Hematopoietic multipotent progenitor cell treated with erythropoietin and hydrocortisone succinate and interleukin-3 and kit ligand, for 6 days (in vitro differentiated cells): ENCODE measurements at regions not wholly inside any gene's neighbourhood (a gene's known extent, or its start where the extent isn't known, plus 50 kb on each side); places are given as distances from the start of the nearest gene placed in this dataset.
"Not testable (repeated sequence)": the region's sequence is repeated elsewhere in the genome, so short reads cannot be mapped to it uniquely, and the experiment has no call there.

Experiments
- DNase-seq: peaks from one replicate; pipeline ENCODE4 v3.0.0-alpha.2; 2015

DNA sequence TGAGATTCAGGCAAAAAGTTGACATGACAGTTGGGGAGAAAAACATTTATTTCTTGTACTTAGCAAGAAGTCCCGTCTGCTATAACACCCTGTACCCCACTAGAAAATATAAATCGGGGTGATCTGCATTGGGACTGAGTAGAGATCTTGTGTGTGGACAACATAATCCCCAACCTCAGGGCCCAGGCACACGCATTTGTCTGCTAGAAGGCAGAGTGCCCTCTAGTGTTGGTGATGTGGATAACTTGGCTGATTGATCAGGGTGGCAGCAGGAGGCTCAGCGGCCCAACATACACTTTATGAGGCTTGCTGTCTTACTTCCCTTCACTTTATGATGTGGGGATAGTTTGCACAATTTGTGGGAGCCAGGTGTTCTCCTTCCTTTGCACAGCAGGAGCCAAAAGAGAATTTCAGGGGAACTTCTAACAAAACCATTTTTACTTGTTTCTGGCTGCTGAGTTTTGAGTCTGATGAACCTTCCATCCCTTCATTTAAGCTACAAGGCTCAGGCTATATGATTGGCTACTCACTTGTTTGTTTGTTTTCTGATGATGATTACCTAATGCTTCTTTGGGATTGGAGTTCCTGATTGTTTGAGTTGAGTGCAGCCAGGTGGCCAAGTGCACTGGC lies 263.2 kb downstream of the DMAC1 start:
- DNase-seq, result peak; percentile 81

DNA sequence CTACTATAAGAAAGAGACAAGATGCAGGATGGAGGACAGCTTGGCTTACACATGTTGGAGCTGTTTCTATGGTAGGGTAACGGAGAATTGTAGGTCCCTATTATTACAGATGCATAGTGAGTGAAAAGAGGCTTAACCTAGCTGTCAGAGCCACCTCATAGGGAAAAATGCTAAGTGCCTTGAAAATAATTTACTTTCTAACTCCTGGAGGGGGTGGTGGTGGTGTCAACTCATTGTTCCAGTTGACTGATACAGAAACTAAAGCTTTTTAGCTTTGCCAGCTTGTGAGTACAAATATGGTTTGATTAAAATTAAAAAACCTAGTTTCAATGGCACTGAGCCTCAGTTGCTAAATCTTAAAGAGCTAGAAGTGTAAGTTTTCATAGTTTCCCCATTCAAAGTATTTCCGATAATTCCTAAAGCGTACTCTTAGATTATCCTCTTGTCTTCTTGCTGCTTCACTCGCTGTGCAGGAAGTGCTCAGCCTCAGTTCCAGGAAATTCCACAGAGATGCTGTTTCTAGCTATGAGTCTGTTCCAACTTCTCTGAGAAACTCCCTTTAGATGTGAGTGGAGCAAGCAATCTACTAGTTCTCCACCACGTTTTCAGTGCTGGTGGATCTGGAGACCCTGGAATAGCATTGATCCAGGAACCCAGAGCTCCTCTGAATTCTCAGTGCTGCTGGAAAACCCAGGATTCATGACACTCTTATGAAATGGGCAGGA lies 265.2 kb downstream of the DMAC1 start:
- no peak for DNase-seq

DNA sequence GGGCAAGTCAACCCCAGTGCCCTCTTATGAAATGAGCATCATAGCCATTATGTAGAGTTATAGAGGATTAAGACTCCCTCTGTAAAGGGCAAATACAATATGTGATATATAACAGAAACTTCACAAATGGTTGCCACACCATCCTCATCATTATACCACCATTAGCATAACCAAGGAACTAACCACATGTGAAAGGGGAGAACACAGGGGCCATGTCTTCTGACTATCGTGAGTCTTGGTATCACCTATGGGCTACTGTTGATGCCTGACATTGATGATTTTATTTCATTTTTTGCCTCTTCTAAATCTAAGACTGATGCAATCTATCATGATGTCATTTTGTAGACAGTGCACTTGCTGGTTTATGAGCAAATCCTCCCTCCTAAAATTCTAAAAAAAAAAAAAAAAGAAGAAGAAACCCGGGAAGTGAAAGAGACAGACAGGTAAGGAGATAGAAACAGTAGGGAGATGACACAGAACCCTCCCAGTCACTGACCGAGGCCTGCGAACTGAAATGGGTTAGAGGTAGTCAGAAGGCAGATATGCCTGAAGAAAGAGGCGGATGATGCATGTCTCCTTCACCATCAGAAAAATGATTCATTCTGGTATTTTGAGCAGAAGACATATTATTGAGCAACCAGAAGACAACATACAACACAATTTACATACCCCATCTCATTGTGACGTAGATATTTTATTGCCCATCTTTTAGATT lies 266.0 kb downstream of the DMAC1 start:
- DNase-seq, result no peak

DNA sequence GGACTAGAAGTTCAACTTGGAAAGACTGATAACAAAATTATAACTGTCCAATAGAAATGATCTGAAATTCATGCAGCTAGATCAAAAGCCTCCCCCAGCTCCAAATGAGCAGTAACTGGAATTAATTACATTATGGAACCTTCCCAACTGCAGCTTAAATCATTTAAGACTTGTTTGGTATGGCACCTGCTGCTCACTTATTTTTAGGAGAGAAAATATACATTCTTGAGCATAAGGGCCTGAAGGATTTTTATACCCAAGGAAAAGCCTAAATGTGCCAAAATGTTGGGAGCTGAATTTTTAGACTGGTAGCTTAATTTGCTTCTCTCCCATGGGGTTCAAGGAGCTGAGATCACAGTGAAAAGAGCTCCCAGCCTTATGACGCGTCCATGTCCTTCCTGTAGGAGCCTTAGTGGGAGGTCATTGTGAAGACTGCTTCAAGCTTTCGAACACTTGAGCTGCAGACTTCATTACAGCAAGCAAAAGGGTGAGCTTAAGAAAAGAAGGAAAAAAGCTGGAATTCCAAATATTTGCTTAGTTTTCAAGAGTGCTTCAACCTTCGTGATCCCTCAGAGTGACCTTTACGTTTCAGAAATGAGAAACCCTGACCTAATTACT lies 276.0 kb downstream of the DMAC1 start:
- no peak for DNase-seq

- no peak for DNase-seq
These were observed 279.2 kb downstream of the DMAC1 start for GRCh38 chr9:7520396-7520795.

DNA sequence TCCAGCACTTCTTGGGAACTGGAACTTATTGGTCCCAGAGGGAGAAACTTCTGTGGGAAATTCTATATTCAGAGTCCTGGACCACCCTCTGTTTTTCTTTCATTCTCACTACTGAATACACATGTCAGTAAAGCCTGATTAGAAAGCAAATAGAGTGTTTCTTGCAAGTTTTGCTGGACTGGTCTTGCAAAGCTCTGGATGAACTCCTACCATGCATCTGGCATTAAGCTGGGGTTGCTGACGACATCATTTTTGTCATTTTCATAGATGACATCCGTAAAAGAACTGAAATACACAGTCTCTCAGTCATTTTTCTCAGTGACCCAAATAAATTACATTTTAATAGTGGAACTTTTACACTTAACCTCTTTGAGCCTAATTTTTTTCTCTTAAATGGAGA lies 283.2 kb downstream of the DMAC1 start:
- no peak for DNase-seq

DNA sequence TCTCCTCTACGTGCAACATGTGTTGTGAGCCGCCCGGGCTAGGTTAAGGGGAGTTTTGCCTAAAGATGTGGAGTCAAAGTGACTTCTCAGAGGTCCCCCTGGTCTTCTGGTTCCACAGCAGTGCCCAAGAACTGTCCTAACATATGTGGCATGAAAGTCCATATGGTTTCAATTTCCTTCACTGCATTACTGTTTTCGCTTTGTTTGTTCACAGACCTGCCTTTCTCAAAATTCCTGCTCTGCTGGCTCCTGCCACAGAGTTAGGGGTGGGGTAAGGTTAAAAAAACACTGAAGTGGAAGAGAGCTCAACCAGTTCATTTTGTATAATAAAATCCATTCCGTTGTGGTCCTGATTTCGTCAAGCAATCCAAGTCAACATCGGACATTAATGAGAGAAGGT lies 289.4 kb downstream of the DMAC1 start:
- no peak for DNase-seq

GRCh38 chr9:7509576-7510145 lies 289.9 kb downstream of the DMAC1 start:
- DNase-seq, result no peak

- DNase-seq, result no peak
These were observed 291.1 kb downstream of the DMAC1 start for GRCh38 chr9:7508516-7508915.

- DNase-seq, result no peak
These were observed 291.9 kb downstream of the DMAC1 start for GRCh38 chr9:7507566-7508270.

GRCh38 chr9:7507026-7507425 lies 292.6 kb downstream of the DMAC1 start:
- DNase-seq, result no peak

DNA sequence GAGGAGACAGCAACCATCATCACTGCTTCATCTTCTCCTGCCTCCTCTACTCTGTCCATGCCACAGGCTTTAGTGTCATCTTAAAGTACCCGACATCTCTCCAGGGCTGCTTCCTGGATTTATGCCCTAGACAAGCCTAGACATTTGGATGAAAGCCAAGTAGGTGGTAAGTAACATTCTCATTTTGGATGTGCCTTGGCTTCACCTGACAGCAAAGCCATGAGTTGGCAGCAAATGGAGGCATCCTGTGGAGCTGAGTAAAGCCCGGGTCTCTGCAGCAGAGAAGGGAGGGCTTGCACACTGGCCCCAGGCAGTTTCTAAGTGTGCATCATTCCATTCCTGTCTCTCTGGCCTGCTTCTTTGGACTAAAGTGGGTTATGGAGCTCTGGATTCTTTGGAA lies 299.1 kb downstream of the DMAC1 start:
- peak; percentile 2 for DNase-seq

- no peak for DNase-seq
These were observed 307.9 kb downstream of the DMAC1 start for GRCh38 chr9:7491641-7492040.

GRCh38 chr9:7490317-7491108 lies 309.1 kb downstream of the DMAC1 start:
- no peak for DNase-seq

DNA sequence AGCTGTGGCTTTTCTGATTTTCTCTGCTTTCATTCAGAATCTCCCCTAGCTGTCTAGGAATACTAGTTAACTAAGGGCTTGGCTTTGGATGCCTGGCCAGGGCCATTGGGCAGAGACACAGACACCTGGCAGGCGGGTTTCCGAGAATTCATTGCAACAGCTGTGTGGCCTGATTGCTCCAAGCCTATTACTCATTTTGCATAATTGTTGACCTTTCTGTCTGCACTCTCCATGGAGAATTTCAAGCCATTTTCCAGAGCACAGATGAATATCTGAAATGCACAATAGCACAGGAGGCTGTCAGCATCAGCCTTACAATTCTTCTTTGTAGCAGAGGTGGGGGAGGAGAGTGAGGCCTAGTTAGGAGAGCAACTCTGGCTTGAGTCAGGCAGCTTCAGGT lies 310.5 kb downstream of the DMAC1 start:
- DNase-seq, result no peak

GRCh38 chr9:7484014-7484413 lies 315.6 kb downstream of the DMAC1 start:
- DNase-seq, result not testable (repeated sequence)

DNA sequence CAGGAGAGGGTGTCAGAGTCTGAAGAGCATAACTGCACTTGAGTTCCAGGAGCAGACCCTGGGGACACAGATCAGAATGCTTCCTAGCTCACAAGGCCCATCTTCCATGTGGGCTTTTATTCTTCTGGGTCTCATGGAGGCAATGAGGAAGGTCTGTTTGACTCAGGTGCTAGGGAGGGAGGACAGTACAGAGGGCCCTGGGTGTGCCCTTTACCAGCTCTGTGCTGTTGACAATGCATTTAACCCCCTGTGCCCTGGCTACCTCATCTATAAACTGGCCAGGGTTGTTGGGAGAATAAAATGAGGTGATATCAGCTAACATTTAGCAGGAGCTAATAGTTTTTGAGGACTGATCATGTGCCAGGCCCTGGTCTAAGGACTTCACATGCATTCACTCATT lies 318.0 kb downstream of the DMAC1 start:
- DNase-seq, result no peak

- DNase-seq, result no peak
These were observed 320.3 kb downstream of the DMAC1 start for GRCh38 chr9:7479300-7479699.

GRCh38 chr9:7478646-7479045 lies 320.9 kb downstream of the DMAC1 start:
- no peak for DNase-seq

GRCh38 chr9:7467186-7467585 lies 332.4 kb downstream of the DMAC1 start:
- no peak for DNase-seq

DNA sequence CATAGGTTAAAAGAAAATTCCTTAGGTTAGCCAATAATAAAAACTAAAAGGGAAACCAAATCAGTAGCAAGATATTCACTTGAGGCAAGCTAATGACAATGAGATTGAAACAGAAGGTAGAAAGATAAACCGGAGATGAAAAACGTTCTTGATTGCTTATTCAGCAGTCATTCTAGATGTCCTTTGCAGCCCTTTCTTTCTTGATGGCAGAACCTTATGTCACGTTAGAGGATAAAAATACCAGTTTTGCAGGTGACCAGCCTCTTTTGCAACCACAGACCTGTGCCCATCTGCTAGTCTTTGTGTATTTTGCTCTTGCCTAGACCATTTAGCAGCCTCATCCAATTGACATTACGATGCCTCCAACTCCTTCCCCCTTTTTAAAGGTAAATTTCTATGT lies 337.8 kb downstream of the DMAC1 start:
- DNase-seq, result no peak
